ENCODE measurements at regions not wholly inside any gene's neighbourhood (a gene's known extent, or its start where the extent isn't known, plus 50 kb on each side); places are given as distances from the start of the nearest gene placed in this dataset.

- CTCF ChIA-PET (ENCODE audit: low intra/inter-chr PET ratio, low total read pairs) = no interaction called here
- POLR2A ChIA-PET = no interaction called here
- peak overlapping the region; percentile 36; the same call in 1 of the 2 replicates for H3K4me2 ChIP-seq (ENCODE audit: low read depth, low read length)
These were observed 106.5 kb upstream of the RAB3GAP2 start for GRCh38 chr1:220378571-220379302.

DNA sequence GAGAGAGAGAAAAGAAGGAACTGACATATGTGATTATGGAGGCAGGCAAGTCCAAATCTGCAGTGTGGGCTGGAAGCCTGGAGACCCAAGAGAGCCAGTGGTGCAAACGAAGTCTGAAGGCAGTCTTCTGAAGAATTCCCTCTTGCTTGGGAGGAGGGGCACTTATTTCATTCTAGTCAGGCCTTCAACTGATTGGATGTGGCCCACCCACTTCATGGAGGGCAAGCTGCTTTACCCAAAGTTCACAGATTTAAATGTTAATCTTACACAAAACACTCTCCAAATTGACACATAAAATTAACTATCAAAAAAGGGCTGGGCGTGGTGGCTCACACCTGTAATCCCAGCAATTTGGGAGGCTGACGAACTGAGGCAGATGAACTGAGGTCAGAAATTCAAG is 103.5 kb upstream of the RAB3GAP2 start:
- Histone ChIP-seq H3K9me3 (ENCODE audit: low read length) (no peaks in the 10 kb centered on the region), H3K4me2 (ENCODE audit: low read depth, low read length) (no peak overlapping the region), H2AFZ (ENCODE audit: low read length) (no peak overlapping the region), H3K4me1 (ENCODE audit: insufficient read depth, low read length) (peaks cover 10% of the 10 kb centered on the region), H3K27ac (ENCODE audit: extremely low read length, insufficient read depth, low read length) (no peak overlapping the region), H3K79me2 (ENCODE audit: insufficient read depth, low read length) (no peaks in the 10 kb centered on the region), H3K27me3 (ENCODE audit: control insufficient read depth in 1 of 2, insufficient read depth in 2 of 2, low read length in 2 of 2) (no peaks in the 10 kb centered on the region), H3K4me3 (replicated peaks in 1 of 3; ENCODE audit: insufficient read depth in 1 of 3, low read depth in 2 of 3, low read length in 3 of 3) (no peak overlapping the region), H4K20me1 (ENCODE audit: insufficient read depth, low read length) (no peaks in the 10 kb centered on the region), H3K36me3 (replicated peaks in 1 of 2; ENCODE audit: control insufficient read depth in 1 of 2, insufficient read depth in 2 of 2, low read length in 2 of 2) (no peaks in the 10 kb centered on the region), H3K9ac (ENCODE audit: insufficient read depth, low read depth, low read length) (no peak overlapping the region)
- intact Hi-C loops (cut with micrococcal nuclease; ENCODE audit: unreplicated experiment) (loop anchor here (5.0 kb wide), 1 partner anchor 427 kb away; no protein-coding TSS in a partner anchor), in situ Hi-C loops (cut with HindIII; ENCODE audit: extremely low pct_ligation_motif_present, low pct_unique_long_range_greater_than_20kb) (no loop called here)
- no peak for FAIRE-seq
- CTCF ChIA-PET (ENCODE audit: low intra/inter-chr PET ratio, low total read pairs) = no interaction called here
- BruUV-seq (replicated peaks) = no TSS peak
- DNase-seq (ENCODE audit: low spot score) = no peak
- ATAC-seq = no peak
- POLR2A ChIA-PET = no interaction called here
- 23% methylated on average over 3 of the region's 3 CpGs for WGBS (ENCODE audit: low lambda C conversion rate)
- TF ChIP-seq FOXA1 (IDR thresholded peaks at IDR 0.05) (no peak), FOXA1 (CRISPR knock-in tag; IDR thresholded peaks at IDR 0.05) (no peak), PHF5A (CRISPR knock-in tag; IDR thresholded peaks at IDR 0.05; ENCODE audit: low read depth, unreplicated experiment) (no peak), TBX2 (CRISPR knock-in tag; IDR thresholded peaks at IDR 0.05; ENCODE audit: borderline replicate concordance) (no peak), ZNF367 (CRISPR knock-in tag; IDR thresholded peaks at IDR 0.05; ENCODE audit: borderline replicate concordance) (no peak), ZNF530 (CRISPR knock-in tag; IDR thresholded peaks at IDR 0.05; ENCODE audit: low read depth) (no peak), ZNF570 (CRISPR knock-in tag; IDR thresholded peaks at IDR 0.05; ENCODE audit: borderline replicate concordance) (no peak), ZNF713 (CRISPR knock-in tag; IDR thresholded peaks at IDR 0.05) (no peak), ZSCAN29 (CRISPR knock-in tag; conservative IDR thresholded peaks at IDR 0.05) (no peak), ZBTB42 (CRISPR knock-in tag; IDR thresholded peaks at IDR 0.05) (no peak), TSC22D2 (CRISPR knock-in tag; IDR thresholded peaks at IDR 0.05; ENCODE audit: borderline replicate concordance) (no peak)
- TF ChIP-seq, protein P1, sequence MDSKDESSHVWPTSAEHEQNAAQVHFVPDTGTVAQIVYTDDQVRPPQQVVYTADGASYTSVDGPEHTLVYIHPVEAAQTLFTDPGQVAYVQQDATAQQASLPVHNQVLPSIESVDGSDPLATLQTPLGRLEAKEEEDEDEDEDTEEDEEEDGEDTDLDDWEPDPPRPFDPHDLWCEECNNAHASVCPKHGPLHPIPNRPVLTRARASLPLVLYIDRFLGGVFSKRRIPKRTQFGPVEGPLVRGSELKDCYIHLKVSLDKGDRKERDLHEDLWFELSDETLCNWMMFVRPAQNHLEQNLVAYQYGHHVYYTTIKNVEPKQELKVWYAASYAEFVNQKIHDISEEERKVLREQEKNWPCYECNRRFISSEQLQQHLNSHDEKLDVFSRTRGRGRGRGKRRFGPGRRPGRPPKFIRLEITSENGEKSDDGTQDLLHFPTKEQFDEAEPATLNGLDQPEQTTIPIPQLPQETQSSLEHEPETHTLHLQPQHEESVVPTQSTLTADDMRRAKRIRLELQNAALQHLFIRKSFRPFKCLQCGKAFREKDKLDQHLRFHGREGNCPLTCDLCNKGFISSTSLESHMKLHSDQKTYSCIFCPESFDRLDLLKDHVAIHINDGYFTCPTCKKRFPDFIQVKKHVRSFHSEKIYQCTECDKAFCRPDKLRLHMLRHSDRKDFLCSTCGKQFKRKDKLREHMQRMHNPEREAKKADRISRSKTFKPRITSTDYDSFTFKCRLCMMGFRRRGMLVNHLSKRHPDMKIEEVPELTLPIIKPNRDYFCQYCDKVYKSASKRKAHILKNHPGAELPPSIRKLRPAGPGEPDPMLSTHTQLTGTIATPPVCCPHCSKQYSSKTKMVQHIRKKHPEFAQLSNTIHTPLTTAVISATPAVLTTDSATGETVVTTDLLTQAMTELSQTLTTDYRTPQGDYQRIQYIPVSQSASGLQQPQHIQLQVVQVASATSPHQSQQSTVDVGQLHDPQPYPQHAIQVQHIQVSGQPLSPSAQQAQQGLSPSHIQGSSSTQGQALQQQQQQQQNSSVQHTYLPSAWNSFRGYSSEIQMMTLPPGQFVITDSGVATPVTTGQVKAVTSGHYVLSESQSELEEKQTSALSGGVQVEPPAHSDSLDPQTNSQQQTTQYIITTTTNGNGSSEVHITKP (CRISPR knock-in tag; IDR thresholded peaks at IDR 0.05; ENCODE audit: low read depth) = no peak
- TF ChIP-seq, protein P2, sequence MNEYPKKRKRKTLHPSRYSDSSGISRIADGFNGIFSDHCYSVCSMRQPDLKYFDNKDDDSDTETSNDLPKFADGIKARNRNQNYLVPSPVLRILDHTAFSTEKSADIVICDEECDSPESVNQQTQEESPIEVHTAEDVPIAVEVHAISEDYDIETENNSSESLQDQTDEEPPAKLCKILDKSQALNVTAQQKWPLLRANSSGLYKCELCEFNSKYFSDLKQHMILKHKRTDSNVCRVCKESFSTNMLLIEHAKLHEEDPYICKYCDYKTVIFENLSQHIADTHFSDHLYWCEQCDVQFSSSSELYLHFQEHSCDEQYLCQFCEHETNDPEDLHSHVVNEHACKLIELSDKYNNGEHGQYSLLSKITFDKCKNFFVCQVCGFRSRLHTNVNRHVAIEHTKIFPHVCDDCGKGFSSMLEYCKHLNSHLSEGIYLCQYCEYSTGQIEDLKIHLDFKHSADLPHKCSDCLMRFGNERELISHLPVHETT (CRISPR knock-in tag; conservative IDR thresholded peaks at IDR 0.05) = no peak

More at GRCh38 chr1:220378571-220379302, 106.5 kb upstream of the RAB3GAP2 start:
- Histone ChIP-seq H3K4me1 (ENCODE audit: insufficient read depth, low read length) (peaks cover 10% of the 10 kb centered on the region), H3K27me3 (ENCODE audit: control insufficient read depth in 1 of 2, insufficient read depth in 2 of 2, low read length in 2 of 2) (no peaks in the 10 kb centered on the region), H3K27ac (ENCODE audit: extremely low read length, insufficient read depth, low read length) (no peak overlapping the region), H3K4me3 (replicated peaks in 1 of 3; ENCODE audit: insufficient read depth in 1 of 3, low read depth in 2 of 3, low read length in 3 of 3) (no peak overlapping the region), H4K20me1 (ENCODE audit: insufficient read depth, low read length) (no peaks in the 10 kb centered on the region), H3K9ac (ENCODE audit: insufficient read depth, low read depth, low read length) (no peak overlapping the region), H3K36me3 (replicated peaks in 1 of 2; ENCODE audit: control insufficient read depth in 1 of 2, insufficient read depth in 2 of 2, low read length in 2 of 2) (no peaks in the 10 kb centered on the region), H3K9me3 (ENCODE audit: low read length) (no peaks in the 10 kb centered on the region), H3K79me2 (ENCODE audit: insufficient read depth, low read length) (no peaks in the 10 kb centered on the region), H2AFZ (ENCODE audit: low read length) (no peak overlapping the region)
- peak; percentile 94 for ATAC-seq
- DNase-seq (ENCODE audit: low spot score) = peak; percentile 5
- in situ Hi-C loops (cut with HindIII; ENCODE audit: extremely low pct_ligation_motif_present, low pct_unique_long_range_greater_than_20kb) (no loop called here), intact Hi-C loops (cut with micrococcal nuclease; ENCODE audit: unreplicated experiment) (loop anchor here (5.0 kb wide), 1 partner anchor 424 kb away; no protein-coding TSS in a partner anchor)
- 4% methylated on average over 11 of the region's 11 CpGs for WGBS (ENCODE audit: low lambda C conversion rate)
- peak; percentile 45; the same call in 1 of the 2 replicates for TF ChIP-seq HNF4A (CRISPR knock-in tag; IDR thresholded peaks at IDR 0.05)
- no peak for TF ChIP-seq ZNF550 (CRISPR knock-in tag; IDR thresholded peaks at IDR 0.05; ENCODE audit: borderline replicate concordance)
- FAIRE-seq = no peak
- no TSS peak for BruUV-seq (replicated peaks)
